H9 (cell line): ENCODE measurements at regions not wholly inside any gene's neighbourhood (a gene's known extent, or its start where the extent isn't known, plus 50 kb on each side); places are given as distances from the start of the nearest gene placed in this dataset.

Experiments
- DNase-seq: peaks from one replicate; pipeline ENCODE4 v3.0.0-alpha.2; 2017
- H2AFZ ChIP-seq: one replicate; pipeline ENCODE4 v1.6.1; 2013; ENCODE audit warnings: mild to moderate bottlenecking, low read length, control low read depth, moderate library complexity
- H2AK5ac ChIP-seq: 2 replicates; pipeline ENCODE4 v1.6.1; 2013; ENCODE audit warnings: low read length, control low read depth, mixed read lengths; ENCODE audit not compliant: insufficient read length
- H2BK120ac ChIP-seq: one replicate; pipeline ENCODE4 v1.6.1; 2013; ENCODE audit warnings: low read depth, mild to moderate bottlenecking, low read length, control low read depth, inconsistent platforms; ENCODE audit not compliant: poor library complexity, severe bottlenecking
- H2BK12ac ChIP-seq: 2 replicates; pipeline ENCODE4 v1.6.1; 2013; ENCODE audit warnings: low read length, control low read depth, mixed read lengths, low read depth; ENCODE audit not compliant: insufficient read length
- H2BK15ac ChIP-seq: 2 replicates; pipeline ENCODE4 v1.6.1; 2013; ENCODE audit warnings: low read depth, low read length, control low read depth
- H2BK20ac ChIP-seq: one replicate; pipeline ENCODE4 v1.6.1; 2013; ENCODE audit warnings: low read depth, mild to moderate bottlenecking, low read length, control low read depth, inconsistent platforms; ENCODE audit not compliant: poor library complexity, severe bottlenecking
- H2BK5ac ChIP-seq: 2 replicates; pipeline ENCODE4 v1.6.1; 2013; ENCODE audit warnings: low read length, control low read depth, mixed read lengths; ENCODE audit not compliant: insufficient read length
- H3K14ac ChIP-seq: 2 replicates; pipeline ENCODE4 v1.6.1; 2013; ENCODE audit warnings: low read length, control low read depth; ENCODE audit not compliant: insufficient read depth
- H3K18ac ChIP-seq: 2 replicates; pipeline ENCODE4 v1.6.1; 2013; ENCODE audit warnings: low read depth, mild to moderate bottlenecking, mixed read lengths, low read length, control low read depth; ENCODE audit not compliant: insufficient read length
- H3K23ac ChIP-seq: 2 replicates; pipeline ENCODE4 v1.6.1; 2013; ENCODE audit warnings: low read length, control low read depth, mixed read lengths, low read depth; ENCODE audit not compliant: insufficient read length
- H3K23me2 ChIP-seq: 2 replicates; pipeline ENCODE4 v1.6.1; 2013; ENCODE audit warnings: low read depth, mild to moderate bottlenecking, mixed read lengths, low read length, control low read depth; ENCODE audit not compliant: insufficient read length, poor library complexity, severe bottlenecking
- H3K27ac ChIP-seq: 2 replicates; pipeline ENCODE4 v1.5.1; 2013; ENCODE audit warnings: low read length, control low read depth, mixed read lengths, low read depth; ENCODE audit not compliant: insufficient read length
- H3K27me3 ChIP-seq: 2 replicates; pipeline ENCODE4 v1.6.1; 2013; ENCODE audit warnings: low read length, control low read depth, inconsistent platforms; ENCODE audit not compliant: insufficient read depth
- H3K4ac ChIP-seq: 2 replicates; pipeline ENCODE4 v1.6.1; 2013; ENCODE audit warnings: low read depth, mild to moderate bottlenecking, control low read depth, inconsistent platforms, low read length, moderate library complexity
- H3K4me1 ChIP-seq: 2 replicates; pipeline ENCODE4 v1.6.1; 2013; ENCODE audit warnings: low read length, control low read depth, inconsistent platforms; ENCODE audit not compliant: insufficient read depth
- H3K4me2 ChIP-seq: 2 replicates; pipeline ENCODE4 v1.6.1; 2013; ENCODE audit warnings: low read length, control low read depth, mixed read lengths; ENCODE audit not compliant: insufficient read length, insufficient read depth
- H3K56ac ChIP-seq: 2 replicates; pipeline ENCODE4 v1.6.1; 2013; ENCODE audit warnings: low read depth, mild to moderate bottlenecking, mixed read lengths, low read length, control low read depth; ENCODE audit not compliant: insufficient read length
- H3K79me1 ChIP-seq: 2 replicates; pipeline ENCODE4 v1.6.1; 2013; ENCODE audit warnings: low read depth, mild to moderate bottlenecking, moderate library complexity, low read length, control low read depth, inconsistent platforms; ENCODE audit not compliant: insufficient read depth, poor library complexity, severe bottlenecking
- H3K79me2 ChIP-seq: 2 replicates; pipeline ENCODE4 v1.6.1; 2013; ENCODE audit warnings: low read length, control low read depth, inconsistent platforms; ENCODE audit not compliant: insufficient read depth
- H3K9ac ChIP-seq: 2 replicates; pipeline ENCODE4 v1.6.1; 2013; ENCODE audit warnings: low read length, control low read depth, mixed read lengths; ENCODE audit not compliant: insufficient read length; ENCODE audit errors: extremely low read depth
- H3K9me3 ChIP-seq: one replicate; pipeline ENCODE4 v1.6.1; 2013; ENCODE audit warnings: low read depth, low read length, inconsistent platforms; ENCODE audit not compliant: control insufficient read depth
- H3T11ph ChIP-seq: one replicate; pipeline ENCODE4 v1.6.1; 2013; ENCODE audit warnings: mild to moderate bottlenecking, low read length, control low read depth, inconsistent platforms
- H4K20me1 ChIP-seq: one replicate; pipeline ENCODE4 v1.6.1; 2013; ENCODE audit not compliant: control insufficient read depth, insufficient read length, insufficient read depth
- H4K5ac ChIP-seq: 2 replicates; pipeline ENCODE4 v1.6.1; 2013; ENCODE audit warnings: low read depth, mild to moderate bottlenecking, mixed read lengths, low read length, control low read depth; ENCODE audit not compliant: insufficient read length
- H4K8ac ChIP-seq: replicated peaks from 2 replicates; pipeline ENCODE4 v1.6.1; 2013; ENCODE audit warnings: low read length, control low read depth, mixed read lengths, low read depth; ENCODE audit not compliant: insufficient read length
- H4K91ac ChIP-seq: 2 replicates; pipeline ENCODE4 v1.6.1; 2013; ENCODE audit warnings: low read depth, mild to moderate bottlenecking, moderate library complexity, mixed read lengths, low read length, control low read depth; ENCODE audit not compliant: insufficient read length
- H3K27ac Mint-ChIP-seq, 3 experiments: 2 replicates in 2 of 3; 3 replicates in 1 of 3; pipeline ENCODE4 v1.8.0; 2020 to 2021; ENCODE audit warnings: mixed read lengths in 3 of 3, mild to moderate bottlenecking in 1 of 3, moderate library complexity in 1 of 3
- H3K27me3 Mint-ChIP-seq: 2 replicates; pipeline ENCODE4 v1.8.0; 2021; ENCODE audit warnings: low read depth, mild to moderate bottlenecking, moderate library complexity, mixed read lengths
- H3K36me3 Mint-ChIP-seq, 3 experiments: 2 replicates in 2 of 3; 3 replicates in 1 of 3; pipeline ENCODE4 v1.8.0; 2020 to 2021; ENCODE audit warnings: low read depth in 3 of 3, mixed read lengths in 3 of 3; ENCODE audit not compliant: insufficient read depth in 1 of 3
- H3K4me1 Mint-ChIP-seq, 2 experiments: 2 replicates each; pipeline ENCODE4 v1.8.0; 2020; ENCODE audit warnings: mixed read lengths in 2 of 2
- H3K4me3 Mint-ChIP-seq, 2 experiments: 2 replicates in 1 of 2; 3 replicates in 1 of 2; pipeline ENCODE4 v1.8.0; 2020 to 2021; ENCODE audit warnings: mild to moderate bottlenecking in 2 of 2, mixed read lengths in 2 of 2, moderate library complexity in 1 of 2
- H3K9me3 Mint-ChIP-seq, 2 experiments: 2 replicates in 1 of 2; 3 replicates in 1 of 2; pipeline ENCODE4 v1.8.0; 2020; ENCODE audit warnings: mild to moderate bottlenecking in 2 of 2, mixed read lengths in 2 of 2, moderate library complexity in 1 of 2
- WGBS: extraction: QIAGEN DNeasy Blood & Tissue Kit; methylation state at CpG from one replicate; pipeline ENCODE4 v1.1.7; 2013; ENCODE audit warnings: missing lambda C conversion rate, low lambda C conversion rate, mixed read lengths; ENCODE audit not compliant: insufficient read length; ENCODE audit errors: extremely low coverage; 5-methylcytosine and 5-hydroxymethylcytosine counted together
- TF ChIP-seq, protein P1 (sequence below): fragments of 200-600 bp; sonication (generic); conservative IDR thresholded peaks from 3 replicates; pipeline ENCODE4 v1.8.0; 2021; ENCODE audit warnings: antibody characterized with exemption, mild to moderate bottlenecking

GRCh38 chr7:157086508-157087187 lies 52.1 kb upstream of the UBE3C start:
- Histone ChIP-seq H2BK20ac (no peak overlapping the region), H3K9me3 (peaks cover 10% of the 10 kb centered on the region), H4K91ac (no peak overlapping the region), H3K27ac (no peak overlapping the region), H3T11ph (no peak overlapping the region), H3K4me2 (no peak overlapping the region), H2BK120ac (no peak overlapping the region), H3K79me1 (no peaks in the 10 kb centered on the region), H3K14ac (no peak overlapping the region), H2AFZ (no peak overlapping the region), H3K9ac (no peak overlapping the region), H2AK5ac (no peak overlapping the region), H3K4ac (no peak overlapping the region), H2BK12ac (no peak overlapping the region), H3K23me2 (peaks cover 3% of the 10 kb centered on the region), H4K5ac (no peak overlapping the region), H3K56ac (no peak overlapping the region), H3K23ac (no peak overlapping the region), H2BK5ac (no peak overlapping the region), H4K8ac (no peak overlapping the region), H3K79me2 (no peaks in the 10 kb centered on the region), H3K27me3 (no peaks in the 10 kb centered on the region), H4K20me1 (no peaks in the 10 kb centered on the region), H3K4me1 (no peaks in the 10 kb centered on the region), H3K18ac (no peak overlapping the region), H2BK15ac (no peak overlapping the region)
- H3K4me3 Mint-ChIP-seq: no peak overlapping the region
- no peaks in the 10 kb centered on the region for H3K4me1 Mint-ChIP-seq
- no peak overlapping the region for H3K27ac Mint-ChIP-seq
- H3K27me3 Mint-ChIP-seq: peaks cover 28% of the 10 kb centered on the region
- no peak for DNase-seq
- WGBS: 100% methylated on average over 5 of the region's 9 CpGs
- H3K36me3 Mint-ChIP-seq: peaks cover 7 to 10% (median 9%) of the 10 kb centered on the region in 3 experiments; a peak in 6 of 7 replicates
- TF ChIP-seq, protein P1, sequence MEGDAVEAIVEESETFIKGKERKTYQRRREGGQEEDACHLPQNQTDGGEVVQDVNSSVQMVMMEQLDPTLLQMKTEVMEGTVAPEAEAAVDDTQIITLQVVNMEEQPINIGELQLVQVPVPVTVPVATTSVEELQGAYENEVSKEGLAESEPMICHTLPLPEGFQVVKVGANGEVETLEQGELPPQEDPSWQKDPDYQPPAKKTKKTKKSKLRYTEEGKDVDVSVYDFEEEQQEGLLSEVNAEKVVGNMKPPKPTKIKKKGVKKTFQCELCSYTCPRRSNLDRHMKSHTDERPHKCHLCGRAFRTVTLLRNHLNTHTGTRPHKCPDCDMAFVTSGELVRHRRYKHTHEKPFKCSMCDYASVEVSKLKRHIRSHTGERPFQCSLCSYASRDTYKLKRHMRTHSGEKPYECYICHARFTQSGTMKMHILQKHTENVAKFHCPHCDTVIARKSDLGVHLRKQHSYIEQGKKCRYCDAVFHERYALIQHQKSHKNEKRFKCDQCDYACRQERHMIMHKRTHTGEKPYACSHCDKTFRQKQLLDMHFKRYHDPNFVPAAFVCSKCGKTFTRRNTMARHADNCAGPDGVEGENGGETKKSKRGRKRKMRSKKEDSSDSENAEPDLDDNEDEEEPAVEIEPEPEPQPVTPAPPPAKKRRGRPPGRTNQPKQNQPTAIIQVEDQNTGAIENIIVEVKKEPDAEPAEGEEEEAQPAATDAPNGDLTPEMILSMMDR: no peak
- H3K9me3 Mint-ChIP-seq: peaks cover 26 to 36% of the 10 kb centered on the region in 2 experiments
